ENCODE measurements at regions not wholly inside any gene's neighbourhood (a gene's known extent, or its start where the extent isn't known, plus 50 kb on each side); places are given as distances from the start of the nearest gene placed in this dataset.

DNA sequence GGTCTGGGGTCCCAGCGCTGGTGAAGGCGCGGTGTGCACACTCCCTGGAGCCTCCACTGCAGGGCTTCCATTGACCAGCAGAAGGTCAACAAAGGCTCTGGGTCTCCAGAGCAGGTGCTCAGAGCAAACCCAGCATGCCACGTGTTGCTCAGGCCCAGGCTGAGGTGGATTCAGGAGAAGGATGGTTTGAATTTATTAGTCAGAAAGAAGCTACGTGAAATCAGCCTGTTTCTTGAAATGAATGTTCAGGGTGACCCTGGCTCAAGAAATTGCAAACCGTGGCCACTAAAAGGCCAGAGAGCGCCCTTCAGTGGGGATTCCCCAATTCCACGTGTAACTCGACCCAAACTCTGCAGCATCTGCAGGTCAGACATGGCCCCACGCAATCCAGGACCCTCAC is 82.7 kb upstream of the PFKP start:
- TF ChIP-seq CTCF (IDR thresholded peaks at IDR 0.05 in 8 of 11, conservative IDR thresholded peaks at IDR 0.05 in 3 of 11) = no peak
- TF ChIP-seq POLR2A (IDR thresholded peaks at IDR 0.05) = no peak
- no peak for TF ChIP-seq POLR2AphosphoS5 (IDR thresholded peaks at IDR 0.05)

All from spleen (tissue), 7 donors.